Colon (tissue), 2 donors: ENCODE measurements at regions not wholly inside any gene's neighbourhood (a gene's known extent, or its start where the extent isn't known, plus 50 kb on each side); places are given as distances from the start of the nearest gene placed in this dataset.

Experiments
- FAIRE-seq: peaks from 2 replicates; lab custom pipeline; 2012; peaks lifted over from hg19 to GRCh38; lab: Jason Lieb, UNC
- donor health status: control.
- donor health status: control.

DNA sequence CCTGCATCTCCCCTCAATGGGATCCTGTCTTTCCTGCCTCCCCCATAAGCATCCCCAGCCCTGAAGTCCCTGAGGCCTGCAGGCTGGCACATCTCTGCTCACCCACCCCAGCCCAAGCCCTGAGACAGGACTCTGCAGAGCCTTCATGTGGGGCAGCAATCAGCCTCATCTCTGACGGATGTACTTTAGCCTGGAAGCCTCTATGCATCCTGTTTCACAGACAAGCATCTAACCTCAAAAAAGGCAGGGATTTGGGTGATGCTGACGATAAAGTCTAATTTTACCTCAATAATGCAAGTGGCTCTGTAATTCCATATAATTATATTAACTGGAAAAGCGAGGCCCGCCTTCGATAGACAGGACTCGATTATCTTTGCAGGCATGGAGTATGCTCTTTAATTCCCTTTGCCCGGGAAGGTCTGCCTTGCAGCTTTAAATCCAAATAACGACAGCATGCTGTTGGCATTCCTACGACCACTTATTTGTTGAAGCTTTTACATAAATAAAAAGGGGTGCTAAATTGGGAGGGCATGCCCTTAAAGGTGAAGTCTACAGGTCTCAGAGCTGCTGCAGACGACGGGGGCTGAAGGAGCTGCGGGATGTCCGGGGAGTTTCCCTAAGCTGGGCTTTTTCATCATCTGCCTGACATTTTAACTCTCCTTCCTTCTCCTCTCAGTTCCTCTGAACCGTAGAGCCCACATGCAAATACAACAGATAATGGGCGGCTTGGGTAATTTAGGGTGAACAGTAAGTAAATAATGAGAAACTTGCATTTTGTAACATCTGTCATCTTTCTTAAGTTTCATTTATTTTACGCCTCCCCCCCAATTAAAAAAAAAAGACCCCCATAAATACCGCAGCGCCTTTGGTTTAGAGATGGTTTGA is 211.5 kb downstream of the URI1 start:
- FAIRE-seq: no peak

DNA sequence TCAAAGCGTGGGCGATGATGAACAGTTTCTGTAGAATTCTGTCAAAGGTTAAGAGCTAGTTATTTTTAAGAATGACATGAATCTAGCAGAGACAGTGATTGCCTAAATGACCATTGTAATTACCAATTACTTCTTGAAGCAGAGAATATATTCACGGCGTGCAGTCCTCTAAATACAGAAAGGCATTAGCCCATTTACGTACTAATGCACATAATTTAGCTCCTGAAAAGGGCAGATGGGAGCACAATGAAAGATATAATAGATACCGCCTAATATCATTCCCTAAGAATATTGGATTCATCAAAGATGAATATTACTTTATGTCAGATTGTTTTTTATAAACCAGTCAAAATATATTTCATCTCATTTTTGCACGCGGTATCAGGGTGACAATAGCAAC is 212.4 kb downstream of the URI1 start:
- no peak for FAIRE-seq

DNA sequence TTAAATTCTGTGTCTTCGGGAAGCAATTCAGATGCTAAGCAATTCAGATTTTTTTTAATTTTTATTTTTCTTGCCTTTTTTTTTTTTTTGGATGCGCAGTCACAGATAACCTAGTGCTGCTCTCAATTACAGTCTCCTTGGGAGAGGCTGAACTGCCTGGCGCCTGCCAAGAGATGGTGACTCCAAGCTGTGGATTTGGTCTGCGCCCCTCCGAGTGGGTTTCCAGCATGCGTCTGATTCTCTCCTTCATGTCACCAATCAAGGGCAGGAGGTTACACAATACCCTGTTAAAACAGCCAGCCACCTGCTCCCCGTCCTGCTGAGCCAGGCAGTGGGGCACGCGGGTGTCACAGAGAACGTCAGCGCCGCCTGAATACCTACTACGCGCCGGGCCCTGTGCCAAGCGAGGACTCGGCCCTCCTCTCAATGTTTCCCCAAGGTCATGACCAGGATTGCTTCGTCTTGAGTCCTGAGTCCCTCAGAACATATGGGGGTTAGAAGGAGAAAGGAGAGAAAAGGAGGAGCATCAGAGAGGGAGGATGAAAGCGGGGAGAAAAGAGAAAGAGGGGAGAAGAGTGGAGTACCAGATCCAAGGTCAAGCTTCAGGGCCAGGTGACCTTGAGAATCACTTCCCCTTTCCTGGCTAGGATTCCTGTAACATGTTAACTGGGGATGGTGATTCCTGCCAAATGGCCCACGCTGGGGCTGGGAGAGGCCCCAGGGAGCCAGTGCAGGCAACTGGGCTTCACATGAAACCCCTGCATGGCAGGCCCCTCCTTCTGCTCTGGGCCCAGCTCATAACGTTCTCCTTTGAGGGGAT is 213.6 kb downstream of the URI1 start:
- FAIRE-seq: no peak

DNA sequence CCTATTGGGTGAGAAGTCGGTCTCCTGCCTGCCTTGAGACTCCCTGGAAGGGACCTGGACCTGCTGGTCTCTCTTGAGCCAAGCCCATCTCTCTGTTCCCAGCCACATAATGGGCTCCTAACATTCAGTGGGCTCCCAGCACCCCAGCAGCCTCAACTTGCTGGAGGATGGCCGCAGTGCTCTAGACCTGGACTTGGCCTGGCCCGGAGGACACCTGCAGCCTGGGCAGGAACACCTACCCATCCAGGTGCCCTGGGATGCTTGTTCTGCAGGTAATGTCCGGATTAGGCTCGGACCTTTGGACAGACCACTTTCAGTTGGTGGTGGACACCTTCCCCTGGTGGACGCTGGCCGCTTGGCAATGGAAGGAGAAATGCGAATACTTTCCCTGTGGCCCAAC is 214.6 kb downstream of the URI1 start:
- FAIRE-seq: no peak

DNA sequence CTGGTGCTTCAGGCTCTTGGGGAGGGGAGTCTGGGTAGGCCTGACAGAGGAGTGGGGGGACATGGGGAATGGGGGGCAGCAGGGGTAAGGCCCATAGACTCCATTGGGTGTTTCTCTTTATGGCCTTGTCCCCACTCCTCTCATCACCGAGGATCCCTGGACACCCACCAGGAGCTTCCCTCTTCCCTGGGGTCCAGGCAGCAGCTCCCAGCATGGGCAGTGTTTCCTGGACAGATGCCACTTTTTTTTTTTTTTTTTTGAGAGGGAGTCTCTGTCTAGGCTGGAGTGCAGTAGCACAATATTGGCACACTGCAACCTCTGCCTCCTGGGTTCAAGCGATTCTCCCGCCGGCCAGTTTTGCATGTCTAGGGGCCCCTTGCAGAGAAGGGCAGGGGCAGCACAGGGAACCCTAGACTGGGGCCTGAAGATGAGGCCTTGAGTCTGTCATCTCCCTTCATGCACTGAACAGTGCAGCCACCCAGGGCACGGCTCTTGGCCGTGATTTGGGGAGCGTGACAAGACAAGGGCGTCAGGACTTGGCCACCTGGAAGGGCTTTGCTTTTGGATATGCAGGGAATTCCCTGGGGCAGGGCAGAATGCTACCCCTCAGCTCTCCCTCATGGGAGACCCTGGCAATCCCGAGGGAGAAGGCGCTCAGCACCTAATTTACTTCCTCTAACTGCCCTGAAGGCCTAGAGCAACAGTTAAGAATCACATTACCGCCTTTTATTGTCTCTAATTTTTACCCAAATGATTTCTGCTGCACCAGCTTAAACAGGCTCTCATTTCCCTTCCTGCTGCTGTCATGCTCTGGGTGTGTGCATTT is 213.9 kb upstream of the ZNF536 start:
- FAIRE-seq: no peak

DNA sequence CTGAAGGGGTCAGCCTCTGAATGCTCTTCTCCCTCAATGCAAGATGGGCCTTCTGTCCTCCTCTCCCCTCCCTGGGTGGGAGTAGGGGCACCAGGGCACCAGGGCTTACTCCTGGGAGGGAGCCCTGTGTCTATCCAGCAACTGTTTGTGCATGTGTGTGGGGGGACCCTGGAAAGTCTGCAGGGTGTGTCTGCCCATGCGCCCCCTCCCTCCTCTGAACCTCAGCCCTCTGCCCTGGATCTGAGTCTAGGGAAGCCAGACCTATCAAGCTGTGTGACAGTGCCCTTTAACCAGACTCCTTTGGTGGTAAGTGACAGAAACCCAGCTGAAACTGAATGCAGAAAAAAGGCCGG is 213.3 kb upstream of the ZNF536 start:
- no peak for FAIRE-seq

DNA sequence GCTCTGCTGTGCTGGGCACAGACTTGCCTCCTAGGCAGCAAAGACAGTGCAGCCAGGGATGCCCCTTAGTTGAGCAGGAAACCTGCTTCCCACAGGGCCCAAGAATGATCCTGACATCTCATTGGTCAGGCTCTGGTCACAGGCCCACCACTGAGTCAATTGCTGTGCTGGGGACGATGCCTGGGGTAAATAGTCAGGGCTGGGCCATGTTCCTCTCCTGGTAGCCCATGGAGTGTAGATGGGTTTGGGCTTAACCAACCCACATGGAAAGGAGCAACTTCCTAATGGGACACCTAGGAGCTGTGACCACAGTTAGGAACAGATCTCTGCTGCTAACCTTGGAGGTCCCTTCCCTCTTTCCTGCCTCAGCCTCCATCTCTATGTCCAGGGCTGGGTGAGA is 212.5 kb upstream of the ZNF536 start:
- FAIRE-seq: no peak

DNA sequence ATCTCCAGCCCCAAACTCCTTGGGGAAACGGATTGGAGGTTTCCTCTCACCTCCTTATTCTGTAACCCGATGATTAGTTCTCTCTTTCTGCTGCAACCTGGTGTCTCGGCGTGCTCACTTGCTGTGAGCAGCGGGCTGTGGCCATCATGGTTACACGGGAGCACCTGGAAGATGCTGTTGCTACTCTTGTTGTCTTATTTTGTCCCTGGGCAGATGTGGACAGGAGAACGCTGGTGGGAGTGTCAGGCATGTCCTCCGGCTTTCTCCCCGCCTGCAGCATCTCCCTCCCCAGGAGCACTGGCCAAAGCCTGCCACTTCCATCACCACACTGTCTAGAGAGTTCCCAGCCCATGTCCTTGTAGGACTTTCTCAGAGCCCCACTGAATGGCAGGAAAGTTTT is 211.8 kb upstream of the ZNF536 start:
- no peak for FAIRE-seq

DNA sequence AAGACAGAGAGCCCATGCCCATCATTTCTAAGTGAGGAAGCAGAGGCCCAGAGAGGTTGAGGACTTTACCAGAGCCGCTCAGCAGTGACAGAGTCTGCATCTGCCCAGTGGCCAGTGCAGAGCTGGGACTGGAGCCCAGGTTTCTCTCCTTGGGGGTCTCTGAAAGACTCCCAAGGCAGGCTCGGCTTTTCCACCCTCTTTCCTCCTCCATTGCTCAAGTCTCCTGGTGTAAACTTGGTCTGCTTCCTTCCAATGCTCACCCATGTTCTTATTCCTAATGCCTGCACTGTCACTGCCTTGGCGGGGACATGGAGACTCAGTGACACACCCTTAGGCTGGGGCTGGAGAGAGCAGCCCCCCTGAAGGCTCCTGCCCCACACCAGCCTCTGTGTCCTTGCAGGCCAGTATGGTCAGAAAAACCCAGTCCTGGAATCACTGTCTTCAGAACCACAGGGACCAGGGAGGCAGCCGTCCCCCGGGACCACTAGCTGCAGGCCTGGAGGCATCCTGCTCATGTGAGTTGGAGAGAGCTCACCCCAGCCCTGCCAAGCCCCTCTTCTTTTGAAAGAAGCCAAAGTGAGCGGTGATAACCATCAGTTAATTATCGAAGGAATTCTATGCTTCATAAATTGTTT is 211.0 kb upstream of the ZNF536 start:
- FAIRE-seq: no peak

DNA sequence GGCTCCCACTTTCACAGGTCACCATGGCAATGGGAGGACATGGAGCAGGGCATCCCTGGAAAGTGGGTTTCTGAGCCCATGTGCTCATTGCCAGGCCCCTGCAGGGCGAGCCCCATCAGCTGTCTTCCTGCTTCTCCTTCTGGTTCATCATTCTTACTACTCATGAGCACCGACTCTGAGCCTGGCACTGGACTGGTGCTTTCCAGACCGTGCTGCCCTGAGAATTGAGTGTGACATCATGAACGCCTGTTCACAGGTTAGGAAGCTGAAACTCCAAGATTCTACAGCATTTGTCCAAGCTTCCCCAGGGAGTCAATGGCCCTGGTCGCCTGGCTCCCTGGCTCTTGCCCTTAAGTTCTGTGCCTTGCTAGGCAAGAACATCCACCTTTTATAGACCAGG is 210.4 kb upstream of the ZNF536 start:
- no peak for FAIRE-seq

DNA sequence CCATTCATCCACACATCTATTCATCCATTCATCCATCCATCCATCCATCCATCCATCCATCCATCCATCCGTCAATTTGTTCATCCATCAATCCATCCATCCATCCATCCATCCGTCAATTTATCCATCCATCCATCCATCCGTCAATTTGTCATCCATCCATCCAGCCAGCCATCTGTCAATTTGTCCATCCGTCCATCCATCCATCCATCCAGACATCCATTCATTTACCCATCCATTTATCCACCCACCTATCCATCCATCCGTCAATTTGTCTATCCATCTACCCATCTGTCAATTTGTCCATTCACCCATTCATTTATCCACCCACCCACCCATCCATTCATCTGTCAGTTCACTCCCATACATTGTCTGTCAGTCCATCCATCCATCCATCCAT is 209.5 kb upstream of the ZNF536 start:
- no peak for FAIRE-seq

DNA sequence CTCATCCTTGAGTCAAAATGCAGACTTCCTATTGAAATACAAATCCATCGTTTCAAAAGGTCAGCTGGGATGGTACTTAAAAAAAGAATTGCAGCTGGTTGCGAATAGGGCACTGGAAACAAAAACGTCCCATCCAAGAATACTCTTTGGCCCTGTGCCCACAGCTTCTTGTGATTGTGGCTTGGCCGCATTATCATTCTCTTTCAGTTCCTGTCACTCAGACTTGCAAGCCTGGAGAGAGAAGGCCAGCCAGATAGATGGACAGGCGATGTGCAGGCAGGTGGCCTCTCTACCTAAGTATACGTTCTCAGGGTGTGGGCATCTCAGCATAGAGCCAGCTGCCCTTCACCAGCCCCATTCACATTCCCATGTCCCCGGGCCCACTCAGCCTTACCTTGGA is 208.5 kb upstream of the ZNF536 start:
- no peak for FAIRE-seq

DNA sequence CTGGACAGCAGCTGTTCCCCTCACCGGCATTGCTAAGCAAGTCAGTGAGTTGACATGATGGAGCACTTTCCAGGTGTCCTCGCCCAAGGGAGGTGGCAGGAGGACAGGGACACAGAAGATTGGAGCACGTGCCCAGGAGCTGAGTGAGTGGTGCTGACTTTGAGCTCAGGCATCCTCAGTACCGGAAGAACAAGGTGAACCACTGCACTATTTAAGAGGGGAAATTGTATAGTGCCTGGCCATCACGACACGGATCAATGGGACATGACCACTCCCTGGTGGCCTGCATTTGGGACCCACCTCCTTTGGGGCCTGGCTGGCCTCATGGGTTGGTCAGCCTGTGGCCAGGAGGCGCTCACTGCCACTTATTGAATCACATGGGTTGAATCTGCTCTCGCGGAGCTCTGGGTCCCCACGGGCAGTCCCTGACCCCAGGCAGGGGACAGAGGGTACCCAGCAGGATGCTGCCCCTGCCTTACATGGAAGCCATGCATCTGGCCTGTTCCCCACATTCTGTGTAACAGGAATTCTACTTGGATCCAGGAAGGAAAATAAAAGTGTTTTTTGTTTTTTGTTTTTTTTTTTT is 206.9 kb upstream of the ZNF536 start:
- FAIRE-seq: no peak

DNA sequence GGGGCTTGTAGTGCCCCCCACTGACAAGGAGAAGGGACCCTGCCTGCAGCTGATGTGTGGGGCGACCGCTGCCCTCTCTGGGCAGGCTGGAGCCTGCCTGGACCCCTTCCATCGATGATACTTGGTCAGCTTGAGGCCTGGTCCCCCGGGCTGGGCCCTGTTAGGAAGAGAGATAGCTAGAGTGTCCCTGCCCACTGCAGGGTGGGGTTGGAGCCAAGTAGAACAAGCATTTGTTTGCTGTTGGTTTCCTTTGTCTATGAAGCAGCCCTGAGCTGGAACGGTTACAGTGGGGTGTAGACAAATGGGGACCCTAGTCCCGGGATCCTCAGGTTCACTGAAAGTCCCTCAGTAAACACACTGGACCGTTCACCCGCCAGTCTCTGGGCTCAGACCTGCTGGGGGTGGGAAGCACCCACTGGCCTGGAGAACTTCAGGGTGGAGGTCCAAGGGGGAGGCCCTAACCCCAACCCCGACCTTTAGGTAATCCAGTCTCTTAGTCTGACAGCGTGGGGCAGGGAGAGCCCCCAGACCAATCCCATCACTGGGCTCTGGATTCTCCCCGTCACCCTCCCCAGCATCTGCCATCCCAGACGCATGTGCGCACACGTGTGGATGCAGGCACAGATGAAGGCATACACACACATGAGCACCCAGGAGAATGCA is 204.8 kb upstream of the ZNF536 start:
- FAIRE-seq: no peak

DNA sequence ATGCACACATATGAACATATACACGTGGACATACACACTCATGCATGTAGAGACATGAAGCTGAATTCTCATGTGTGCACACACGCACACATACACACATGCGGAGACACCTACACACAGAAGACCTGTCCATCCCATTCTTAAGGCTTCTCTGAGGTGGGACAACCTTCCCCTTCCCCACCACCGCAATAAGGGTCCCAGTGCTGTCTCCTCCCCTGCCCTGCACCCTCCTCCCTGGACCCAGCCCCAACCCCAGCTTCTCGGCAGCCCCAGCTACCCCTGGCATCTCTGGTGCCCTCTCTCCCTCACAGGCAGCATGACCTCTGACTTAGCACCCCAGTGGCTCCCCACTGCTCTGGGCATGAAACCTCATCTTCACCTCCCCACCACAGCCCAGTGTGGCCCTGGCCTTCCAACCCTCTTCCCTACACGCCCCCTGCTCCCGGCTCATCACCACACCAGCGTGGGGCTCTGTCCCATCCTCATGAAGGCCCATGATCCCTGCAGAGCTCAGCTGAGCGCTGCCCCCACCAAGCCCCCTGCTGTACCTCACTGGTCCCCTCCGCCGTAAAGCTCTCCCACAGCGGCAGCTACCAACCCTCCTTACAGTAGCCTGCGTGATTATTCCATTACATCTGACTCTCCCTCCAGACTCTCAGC is 204.1 kb upstream of the ZNF536 start:
- FAIRE-seq: no peak

DNA sequence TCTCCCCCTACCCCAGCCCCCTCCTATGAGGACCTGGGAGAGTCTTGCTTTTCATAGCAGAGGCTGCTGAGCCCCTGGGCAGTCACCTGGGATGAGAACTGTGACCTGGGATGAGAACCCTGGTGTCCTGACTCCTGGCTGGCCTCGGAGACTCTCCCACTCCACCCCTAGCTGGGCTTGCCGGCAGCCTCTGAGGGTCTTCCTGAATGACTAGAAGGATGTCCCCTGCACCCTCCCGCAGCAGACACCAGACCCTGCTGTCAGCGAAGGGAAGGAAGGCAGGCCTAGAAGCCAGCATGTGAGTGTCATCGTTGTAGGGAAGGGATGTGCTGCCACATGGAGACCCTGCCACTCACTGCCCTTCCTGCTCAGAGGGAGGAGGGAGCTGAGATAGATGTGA is 203.4 kb upstream of the ZNF536 start:
- no peak for FAIRE-seq

DNA sequence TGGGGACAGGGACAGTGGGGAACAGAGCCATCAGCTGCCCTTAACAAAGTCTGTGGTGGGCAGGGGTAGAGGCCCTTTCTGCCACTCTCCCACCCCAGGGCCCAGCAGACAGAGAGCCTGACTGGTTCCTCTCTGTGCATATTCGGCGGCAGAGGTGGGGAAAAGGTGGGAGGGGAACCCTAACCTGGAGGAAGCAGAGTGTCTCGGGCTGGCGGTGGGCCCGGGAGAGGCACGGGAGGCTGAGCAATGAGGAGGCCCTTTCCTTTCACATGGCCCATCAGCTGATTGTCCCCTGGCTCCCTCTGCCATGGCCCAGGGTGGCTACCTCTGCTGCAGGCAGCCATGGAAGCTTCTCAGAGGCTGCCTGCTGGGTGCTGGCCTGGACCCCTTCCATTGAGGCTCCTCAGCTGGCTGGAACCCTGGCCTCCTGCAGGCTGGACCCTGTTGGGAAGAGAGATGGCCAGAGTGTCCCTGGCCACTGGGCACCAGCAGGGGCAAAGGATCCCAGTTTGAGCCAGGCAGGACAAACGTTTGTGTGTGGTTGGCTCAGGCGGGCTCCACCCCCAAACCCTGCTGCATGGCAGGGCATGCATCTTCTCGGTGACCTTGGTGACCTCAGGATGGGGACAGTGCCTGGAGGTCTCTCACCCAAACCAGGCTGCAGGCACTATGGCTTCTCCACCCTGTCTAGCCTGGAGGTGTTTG is 202.8 kb upstream of the ZNF536 start:
- FAIRE-seq: no peak

DNA sequence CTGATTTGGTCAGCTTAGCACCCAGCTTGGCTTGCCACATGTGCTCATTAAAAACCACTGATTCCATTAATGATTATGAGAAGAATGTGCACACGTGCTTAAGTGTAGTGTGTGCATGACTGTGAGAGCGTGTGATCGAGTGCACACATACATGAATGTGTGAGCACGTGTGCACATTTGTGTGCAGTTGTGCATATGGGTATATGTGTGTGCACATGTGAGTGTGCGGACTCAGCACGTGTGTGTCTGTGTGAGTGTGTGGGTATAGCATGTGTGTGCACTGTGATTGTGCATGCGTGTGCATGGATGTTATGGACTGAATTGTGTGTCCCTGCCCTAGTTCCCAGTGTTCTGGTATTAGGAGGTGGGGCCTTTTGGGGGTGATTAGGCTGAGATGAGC is 202.1 kb upstream of the ZNF536 start:
- no peak for FAIRE-seq

DNA sequence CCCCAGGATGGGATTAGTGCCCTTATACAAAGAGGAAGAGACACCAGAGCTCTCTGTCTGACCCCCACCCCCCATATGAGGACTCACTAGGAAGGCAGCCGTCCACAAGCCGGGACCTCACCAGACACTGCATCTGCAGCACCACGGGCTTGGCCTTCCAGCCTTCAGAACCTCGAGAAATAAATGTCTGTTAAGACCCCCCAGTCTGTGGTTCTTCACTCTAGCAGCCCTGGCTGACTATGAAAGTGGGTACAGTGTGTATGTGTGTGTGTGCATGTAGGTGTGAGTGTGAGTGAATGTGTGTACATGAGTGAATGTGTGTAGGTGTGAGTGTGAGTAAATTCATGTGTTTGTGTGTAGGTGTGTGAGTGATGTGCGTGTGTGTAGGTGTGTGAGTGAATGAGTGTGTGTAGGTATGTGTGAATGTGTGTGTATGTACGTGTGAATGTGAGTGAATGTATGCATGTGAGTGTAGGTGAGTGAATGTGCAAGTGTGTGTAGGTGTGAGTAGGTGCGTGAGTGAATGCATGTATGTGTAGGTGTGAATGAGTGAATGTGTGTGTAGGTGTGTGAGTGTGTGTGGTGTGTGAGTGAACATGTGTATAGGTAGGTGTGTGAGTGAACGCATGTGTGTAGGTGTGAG is 201.6 kb upstream of the ZNF536 start:
- FAIRE-seq: no peak
